Muscle of back (tissue), 3 donors: ENCODE measurements at regions not wholly inside any gene's neighbourhood (a gene's known extent, or its start where the extent isn't known, plus 50 kb on each side); places are given as distances from the start of the nearest gene placed in this dataset.
"Not testable (repeated sequence)": the region's sequence is repeated elsewhere in the genome, so short reads cannot be mapped to it uniquely, and the experiment has no call there.

ENCODE experiments used
- DNase-seq, 3 donors: peaks; one replicate each; pipeline versions ENCODE4 v3.0.0 to v3.0.0-alpha.2; 2013

GRCh38 chr1:90864681-90865080 is 147.6 kb upstream of the BARHL2 start:
- DNase-seq: no peak

- DNase-seq: no peak
These were observed 145.7 kb upstream of the BARHL2 start for GRCh38 chr1:90862782-90863181.

- DNase-seq: not testable (repeated sequence)
These were observed 144.3 kb upstream of the BARHL2 start for GRCh38 chr1:90861421-90861820.

- no peak for DNase-seq
These were observed 139.4 kb upstream of the BARHL2 start for GRCh38 chr1:90856463-90857007.

GRCh38 chr1:90854397-90854924 is 137.4 kb upstream of the BARHL2 start:
- DNase-seq: no peak

- no peak for DNase-seq
These were observed 134.6 kb upstream of the BARHL2 start for GRCh38 chr1:90851711-90852050.

GRCh38 chr1:90850898-90851710 is 134.0 kb upstream of the BARHL2 start:
- peak; percentile 70 to 89 (median 81) for DNase-seq

- DNase-seq: no peak
These were observed 133.2 kb upstream of the BARHL2 start for GRCh38 chr1:90850181-90850897.

- DNase-seq: peak in 1 of 3 donors; percentile 9
These were observed 124.4 kb upstream of the BARHL2 start for GRCh38 chr1:90841473-90841872.

GRCh38 chr1:90840352-90840751 is 123.2 kb upstream of the BARHL2 start:
- no peak for DNase-seq

GRCh38 chr1:90839323-90839722 is 122.2 kb upstream of the BARHL2 start:
- no peak for DNase-seq

GRCh38 chr1:90838720-90839119 is 121.6 kb upstream of the BARHL2 start:
- DNase-seq: no peak

- peak in 1 of 3 donors; percentile 21 for DNase-seq
These were observed 120.3 kb upstream of the BARHL2 start for GRCh38 chr1:90837420-90837819.

- peak in 1 of 3 donors; percentile 47 for DNase-seq
These were observed 119.2 kb upstream of the BARHL2 start for GRCh38 chr1:90836345-90836679.

- DNase-seq: peak in 1 of 3 donors; percentile 32
These were observed 118.7 kb upstream of the BARHL2 start for GRCh38 chr1:90835661-90836344.

- peak in 1 of 3 donors; percentile 58 for DNase-seq
These were observed 118.0 kb upstream of the BARHL2 start for GRCh38 chr1:90834886-90835660.

GRCh38 chr1:90834354-90834885 is 117.3 kb upstream of the BARHL2 start:
- no peak for DNase-seq

- DNase-seq: no peak
These were observed 116.5 kb upstream of the BARHL2 start for GRCh38 chr1:90833466-90834110.

GRCh38 chr1:90831910-90832309 is 114.8 kb upstream of the BARHL2 start:
- DNase-seq: no peak

GRCh38 chr1:90826834-90827233 is 109.7 kb upstream of the BARHL2 start:
- DNase-seq: no peak

- no peak for DNase-seq
These were observed 108.9 kb upstream of the BARHL2 start for GRCh38 chr1:90826024-90826423.
